ENCODE measurements at regions not wholly inside any gene's neighbourhood (a gene's known extent, or its start where the extent isn't known, plus 50 kb on each side); places are given as distances from the start of the nearest gene placed in this dataset.

DNA sequence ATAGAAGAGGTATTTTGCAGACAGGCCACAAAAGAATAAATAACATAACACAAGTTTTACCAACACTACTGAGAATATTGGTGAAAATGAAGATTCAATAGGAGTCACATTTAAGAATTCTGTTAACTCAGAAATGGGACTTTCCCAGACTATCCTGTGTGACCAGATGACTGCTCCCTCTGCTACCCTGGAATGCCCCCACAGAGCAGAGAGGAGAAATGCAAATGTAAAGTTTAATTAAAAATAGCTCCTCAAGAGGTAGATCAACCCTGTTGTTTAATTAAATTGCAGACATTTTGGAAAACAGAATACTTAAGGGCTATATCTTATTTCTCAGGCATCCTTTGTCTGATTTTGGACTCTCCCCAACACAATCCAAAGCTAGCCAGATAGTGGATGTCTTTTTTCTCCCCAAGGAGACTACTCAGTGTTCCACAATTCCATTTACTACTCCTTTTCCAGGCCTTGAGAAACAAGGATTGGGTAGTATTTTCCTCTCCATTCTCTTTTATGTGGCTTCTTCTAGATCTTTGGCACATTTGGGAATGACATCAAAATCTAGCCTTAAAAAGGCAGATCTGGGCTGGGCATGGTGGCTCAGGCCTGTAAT is 104.7 kb upstream of the TSC22D1 start:
- no peak overlapping the region for H3K4me2 ChIP-seq
- H3K36me3 ChIP-seq (replicated peaks; ENCODE audit: insufficient read depth, low read depth), result no peaks in the 10 kb centered on the region
- H3K4me3 ChIP-seq, result no peak overlapping the region
- H4K20me1 ChIP-seq (ENCODE audit: insufficient read depth, poor library complexity, severe bottlenecking), result no peaks in the 10 kb centered on the region
- TF ChIP-seq EZH2phosphoT487 (IDR thresholded peaks at IDR 0.05; ENCODE audit: low read depth, severe bottlenecking, unreplicated experiment), result no peak
- TF ChIP-seq, protein P1, sequence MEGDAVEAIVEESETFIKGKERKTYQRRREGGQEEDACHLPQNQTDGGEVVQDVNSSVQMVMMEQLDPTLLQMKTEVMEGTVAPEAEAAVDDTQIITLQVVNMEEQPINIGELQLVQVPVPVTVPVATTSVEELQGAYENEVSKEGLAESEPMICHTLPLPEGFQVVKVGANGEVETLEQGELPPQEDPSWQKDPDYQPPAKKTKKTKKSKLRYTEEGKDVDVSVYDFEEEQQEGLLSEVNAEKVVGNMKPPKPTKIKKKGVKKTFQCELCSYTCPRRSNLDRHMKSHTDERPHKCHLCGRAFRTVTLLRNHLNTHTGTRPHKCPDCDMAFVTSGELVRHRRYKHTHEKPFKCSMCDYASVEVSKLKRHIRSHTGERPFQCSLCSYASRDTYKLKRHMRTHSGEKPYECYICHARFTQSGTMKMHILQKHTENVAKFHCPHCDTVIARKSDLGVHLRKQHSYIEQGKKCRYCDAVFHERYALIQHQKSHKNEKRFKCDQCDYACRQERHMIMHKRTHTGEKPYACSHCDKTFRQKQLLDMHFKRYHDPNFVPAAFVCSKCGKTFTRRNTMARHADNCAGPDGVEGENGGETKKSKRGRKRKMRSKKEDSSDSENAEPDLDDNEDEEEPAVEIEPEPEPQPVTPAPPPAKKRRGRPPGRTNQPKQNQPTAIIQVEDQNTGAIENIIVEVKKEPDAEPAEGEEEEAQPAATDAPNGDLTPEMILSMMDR (IDR thresholded peaks at IDR 0.05; ENCODE audit: poor library complexity), result no peak
- TF ChIP-seq EZH2 (IDR thresholded peaks at IDR 0.05; ENCODE audit: borderline replicate concordance), result no peak
- DNase-seq (ENCODE audit: low spot score), result no peak
- H3K27me3 ChIP-seq, result no peaks in the 10 kb centered on the region
- no peak overlapping the region for H2AFZ ChIP-seq
- no peaks in the 10 kb centered on the region for H3K4me1 ChIP-seq (ENCODE audit: insufficient read depth)
- no peaks in the 10 kb centered on the region for H3K9me2 ChIP-seq (replicated peaks; ENCODE audit: insufficient read depth)
- no peaks in the 10 kb centered on the region for H3K9me3 ChIP-seq (ENCODE audit: low read depth)
- no peak overlapping the region for H3K27ac ChIP-seq
- H3K79me2 ChIP-seq, result no peaks in the 10 kb centered on the region

DNA sequence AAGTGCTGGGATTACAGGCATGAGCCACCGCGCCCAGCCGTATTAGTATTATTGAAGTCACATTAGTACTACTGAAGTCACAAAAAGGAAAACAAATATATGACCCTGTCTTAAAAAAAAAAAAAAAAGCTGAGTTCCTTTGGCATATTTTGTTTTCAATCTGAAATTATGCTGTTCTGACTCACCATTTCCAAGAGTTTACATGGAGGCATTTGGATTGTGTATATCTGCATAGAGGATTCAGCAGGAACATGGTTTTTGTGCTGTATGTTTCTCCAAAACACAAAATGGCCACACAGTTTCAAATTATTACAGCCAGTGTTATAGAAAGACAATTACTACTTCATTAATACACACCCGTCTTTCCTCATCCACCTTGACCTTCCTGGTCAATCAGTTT is 103.5 kb upstream of the TSC22D1 start:
- no peaks in the 10 kb centered on the region for H4K20me1 ChIP-seq (ENCODE audit: insufficient read depth, poor library complexity, severe bottlenecking)
- H3K9me2 ChIP-seq (replicated peaks; ENCODE audit: insufficient read depth), result no peaks in the 10 kb centered on the region
- H3K4me3 ChIP-seq, result no peak overlapping the region
- 70% methylated on average over 4 of the region's 4 CpGs for WGBS (ENCODE audit: low lambda C conversion rate, missing lambda C conversion rate)
- no peak overlapping the region for H3K4me2 ChIP-seq
- no peaks in the 10 kb centered on the region for H3K36me3 ChIP-seq (replicated peaks; ENCODE audit: insufficient read depth, low read depth)
- DNase-seq (ENCODE audit: low spot score), result no peak
- H3K9me3 ChIP-seq (ENCODE audit: low read depth), result no peaks in the 10 kb centered on the region
- no peaks in the 10 kb centered on the region for H3K4me1 ChIP-seq (ENCODE audit: insufficient read depth)
- no peak overlapping the region for H3K27ac ChIP-seq
- TF ChIP-seq EZH2 (IDR thresholded peaks at IDR 0.05; ENCODE audit: borderline replicate concordance), result no peak
- TF ChIP-seq EZH2phosphoT487 (IDR thresholded peaks at IDR 0.05; ENCODE audit: low read depth, severe bottlenecking, unreplicated experiment), result no peak
- TF ChIP-seq, protein P1 (IDR thresholded peaks at IDR 0.05; ENCODE audit: poor library complexity), result no peak
- no peak overlapping the region for H2AFZ ChIP-seq
- H3K79me2 ChIP-seq, result no peaks in the 10 kb centered on the region
- no peaks in the 10 kb centered on the region for H3K27me3 ChIP-seq

DNA sequence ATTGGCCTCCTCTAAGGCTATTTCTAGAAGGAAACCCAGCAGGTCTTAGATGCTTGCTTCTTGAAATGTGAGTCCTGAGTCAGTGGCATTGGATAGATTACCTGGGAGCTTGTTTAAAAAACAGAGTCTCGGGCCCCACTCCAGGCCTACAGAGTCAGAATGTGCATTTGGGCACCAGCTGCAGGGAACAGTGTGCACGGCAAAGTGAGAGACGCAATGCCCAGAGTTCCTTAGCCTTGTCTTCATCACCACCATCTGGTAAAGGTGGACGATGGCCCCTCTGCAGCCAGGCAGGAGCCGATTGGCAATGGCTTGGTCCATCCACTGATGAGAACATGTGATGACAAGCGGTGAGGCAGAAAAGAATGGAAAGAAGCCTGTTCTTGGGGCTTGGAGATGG is 102.1 kb upstream of the TSC22D1 start:
- H3K4me1 ChIP-seq (ENCODE audit: insufficient read depth), result no peaks in the 10 kb centered on the region
- TF ChIP-seq EZH2phosphoT487 (IDR thresholded peaks at IDR 0.05; ENCODE audit: low read depth, severe bottlenecking, unreplicated experiment), result no peak
- H3K4me3 ChIP-seq, result no peak overlapping the region
- no peaks in the 10 kb centered on the region for H3K27me3 ChIP-seq
- H2AFZ ChIP-seq, result no peak overlapping the region
- H3K9me3 ChIP-seq (ENCODE audit: low read depth), result no peaks in the 10 kb centered on the region
- DNase-seq (ENCODE audit: low spot score), result no peak
- 92% methylated on average over 6 of the region's 6 CpGs for WGBS (ENCODE audit: low lambda C conversion rate, missing lambda C conversion rate)
- no peaks in the 10 kb centered on the region for H3K36me3 ChIP-seq (replicated peaks; ENCODE audit: insufficient read depth, low read depth)
- H3K4me2 ChIP-seq, result no peak overlapping the region
- H4K20me1 ChIP-seq (ENCODE audit: insufficient read depth, poor library complexity, severe bottlenecking), result no peaks in the 10 kb centered on the region
- no peaks in the 10 kb centered on the region for H3K79me2 ChIP-seq
- no peaks in the 10 kb centered on the region for H3K9me2 ChIP-seq (replicated peaks; ENCODE audit: insufficient read depth)
- no peak overlapping the region for H3K27ac ChIP-seq

DNA sequence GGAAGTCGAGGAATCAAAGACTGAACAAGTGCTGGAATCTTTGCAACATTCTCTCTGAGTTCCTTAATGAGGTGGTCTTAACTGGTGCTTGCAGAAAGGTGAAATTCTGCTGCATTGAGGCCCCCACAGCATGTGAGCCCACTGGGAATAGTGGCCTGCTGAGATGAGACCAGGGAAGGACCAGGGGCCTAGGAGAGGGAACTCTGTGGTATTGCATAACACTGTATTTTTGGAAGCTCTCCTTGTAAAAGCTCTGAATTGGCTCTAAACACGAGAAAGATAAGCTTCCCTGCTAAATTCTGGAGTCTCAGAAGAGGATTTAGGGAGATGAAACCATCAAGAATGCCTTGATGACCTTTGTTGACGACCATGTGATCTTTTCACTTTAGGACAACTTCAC is 100.4 kb upstream of the TSC22D1 start:
- Histone ChIP-seq H3K27me3 (no peaks in the 10 kb centered on the region), H3K79me2 (no peaks in the 10 kb centered on the region), H4K20me1 (ENCODE audit: insufficient read depth, poor library complexity, severe bottlenecking) (no peaks in the 10 kb centered on the region), H3K9me3 (ENCODE audit: low read depth) (no peaks in the 10 kb centered on the region), H3K27ac (no peak overlapping the region), H3K9me2 (replicated peaks; ENCODE audit: insufficient read depth) (no peaks in the 10 kb centered on the region), H3K36me3 (replicated peaks; ENCODE audit: insufficient read depth, low read depth) (no peaks in the 10 kb centered on the region), H2AFZ (no peak overlapping the region), H3K4me3 (no peak overlapping the region), H3K4me2 (no peak overlapping the region), H3K4me1 (ENCODE audit: insufficient read depth) (no peaks in the 10 kb centered on the region)
- TF ChIP-seq EZH2phosphoT487 (IDR thresholded peaks at IDR 0.05; ENCODE audit: low read depth, severe bottlenecking, unreplicated experiment), result no peak
- TF ChIP-seq, protein P1 (IDR thresholded peaks at IDR 0.05; ENCODE audit: poor library complexity), result no peak
- no peak for TF ChIP-seq EZH2 (IDR thresholded peaks at IDR 0.05; ENCODE audit: borderline replicate concordance)
- 79% methylated on average over 3 of the region's 3 CpGs for WGBS (ENCODE audit: low lambda C conversion rate, missing lambda C conversion rate)
- no peak for DNase-seq (ENCODE audit: low spot score)
